ENCODE measurements at regions not wholly inside any gene's neighbourhood (a gene's known extent, or its start where the extent isn't known, plus 50 kb on each side); places are given as distances from the start of the nearest gene placed in this dataset.

DNA sequence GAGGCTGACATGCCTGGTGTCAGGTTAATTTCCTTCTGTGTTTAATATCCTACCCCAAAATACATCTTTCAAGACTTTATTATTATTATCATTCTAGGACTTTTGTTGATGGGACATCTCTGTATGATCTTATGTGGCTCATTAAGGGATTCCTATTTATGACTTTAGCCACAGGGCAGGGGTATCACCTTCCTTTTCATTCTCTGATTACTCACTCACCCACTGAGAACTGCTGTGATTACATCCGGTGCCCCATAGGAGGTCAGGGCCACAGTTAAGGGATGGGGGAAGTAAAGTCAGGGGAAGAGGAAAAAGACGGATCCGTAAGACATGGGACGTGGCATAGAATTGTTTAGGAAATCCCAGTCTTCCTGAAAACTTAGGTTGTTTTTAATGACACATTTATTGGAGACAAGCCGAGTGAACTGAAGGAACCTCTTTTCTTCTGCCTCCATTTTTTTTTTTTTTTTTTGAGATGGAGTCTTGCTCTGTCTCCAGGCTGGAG lies 61.0 kb upstream of the PITRM1 start:
- no peak for DNase-seq
- no peaks in the 10 kb centered on the region for H3K36me3 ChIP-seq
- H3K4me1 ChIP-seq: no peaks in the 10 kb centered on the region
- peaks cover 0 to 11% (median 0%) of the 10 kb centered on the region in 3 donors for H3K27me3 ChIP-seq
- no peak for TF ChIP-seq POLR2AphosphoS5 (IDR thresholded peaks at IDR 0.05)
- no peak for TF ChIP-seq EP300 (IDR thresholded peaks at IDR 0.05)
- TF ChIP-seq POLR2A (IDR thresholded peaks at IDR 0.05): no peak
- TF ChIP-seq CTCF (IDR thresholded peaks at IDR 0.05): no peak
- WGBS, 5 donors: 77 to 88% (median 82%) methylated on average over 5 of the region's 5 CpGs
- no peak overlapping the region for H3K4me3 ChIP-seq
- no peak overlapping the region for H3K27ac ChIP-seq
- H3K9me3 ChIP-seq: no peaks in the 10 kb centered on the region
- intact Hi-C loops (cut with DNase I; ENCODE audit: low total_unique reads): loop anchor here (10.0 kb wide), 1 partner anchor 541 kb away; no protein-coding TSS in a partner anchor

GRCh38 chr10:3231951-3232730 lies 59.6 kb upstream of the PITRM1 start:
- intact Hi-C loops (cut with DNase I; ENCODE audit: low total_unique reads): loop anchor here (10.0 kb wide), 1 partner anchor 543 kb away; no protein-coding TSS in a partner anchor
- H3K27me3 ChIP-seq: peaks cover 0 to 12% (median 0%) of the 10 kb centered on the region in 3 donors
- H3K27ac ChIP-seq: no peak overlapping the region
- 89 to 93% (median 93%) methylated on average over 12 of the region's 12 CpGs for WGBS, 5 donors
- no peaks in the 10 kb centered on the region for H3K9me3 ChIP-seq
- peaks cover 0 to 13% (median 0%) of the 10 kb centered on the region in 4 donors for H3K4me1 ChIP-seq
- H3K4me3 ChIP-seq: no peak overlapping the region
- H3K36me3 ChIP-seq: no peaks in the 10 kb centered on the region
- DNase-seq: no peak
- TF ChIP-seq CTCF (IDR thresholded peaks at IDR 0.05) (no peak), EP300 (IDR thresholded peaks at IDR 0.05) (no peak), POLR2AphosphoS5 (IDR thresholded peaks at IDR 0.05) (no peak), POLR2A (IDR thresholded peaks at IDR 0.05) (no peak)

- Histone ChIP-seq H3K4me3 (no peak overlapping the region), H3K27ac (no peak overlapping the region), H3K36me3 (no peaks in the 10 kb centered on the region), H3K9me3 (no peaks in the 10 kb centered on the region), H3K4me1 (peaks cover 0 to 18% (median 0%) of the 10 kb centered on the region in 4 donors), H3K27me3 (peaks cover 0 to 12% (median 0%) of the 10 kb centered on the region in 3 donors)
- intact Hi-C loops (cut with DNase I; ENCODE audit: low total_unique reads): loop anchor here (10.0 kb wide), 1 partner anchor 545 kb away; no protein-coding TSS in a partner anchor
- TF ChIP-seq EP300 (IDR thresholded peaks at IDR 0.05): no peak
- no peak for TF ChIP-seq CTCF (IDR thresholded peaks at IDR 0.05)
- no peak for TF ChIP-seq POLR2A (IDR thresholded peaks at IDR 0.05)
- no peak for TF ChIP-seq POLR2AphosphoS5 (IDR thresholded peaks at IDR 0.05)
- DNase-seq: no peak
- 72 to 89% (median 83%) methylated on average over 3 of the region's 3 CpGs for WGBS, 5 donors
Observed at GRCh38 chr10:3229815-3230214, 57.2 kb upstream of the PITRM1 start.

DNA sequence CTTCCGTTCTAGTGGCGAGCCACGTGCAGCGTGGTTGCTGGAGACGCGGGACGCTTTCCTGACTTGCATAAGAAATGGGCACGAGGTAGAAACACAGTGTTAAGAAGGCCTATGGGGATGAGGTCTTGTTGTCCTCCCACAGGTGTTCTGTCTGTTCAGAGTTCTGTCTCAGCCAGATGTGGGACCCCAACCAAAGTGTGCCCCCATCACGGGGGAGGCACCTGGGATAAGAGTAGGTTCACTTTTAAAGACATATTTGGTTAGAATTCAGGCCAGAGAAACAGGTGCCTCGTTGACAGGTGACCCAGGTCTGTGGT lies 56.0 kb upstream of the PITRM1 start:
- Histone ChIP-seq H3K4me1 (peaks cover 0 to 18% (median 0%) of the 10 kb centered on the region in 4 donors), H3K27ac (no peak overlapping the region), H3K36me3 (no peaks in the 10 kb centered on the region), H3K27me3 (peaks cover 0 to 12% (median 0%) of the 10 kb centered on the region in 3 donors), H3K4me3 (no peak overlapping the region), H3K9me3 (no peaks in the 10 kb centered on the region)
- 76 to 83% (median 79%) methylated on average over 10 of the region's 10 CpGs for WGBS, 5 donors
- DNase-seq: no peak
- no peak for TF ChIP-seq POLR2AphosphoS5 (IDR thresholded peaks at IDR 0.05)
- TF ChIP-seq POLR2A (IDR thresholded peaks at IDR 0.05): no peak
- no peak for TF ChIP-seq CTCF (IDR thresholded peaks at IDR 0.05)
- no peak for TF ChIP-seq EP300 (IDR thresholded peaks at IDR 0.05)
- intact Hi-C loops (cut with DNase I; ENCODE audit: low total_unique reads): no loop called here

Data from stomach (tissue), 8 donors.